ENCODE measurements at regions not wholly inside any gene's neighbourhood (a gene's known extent, or its start where the extent isn't known, plus 50 kb on each side); places are given as distances from the start of the nearest gene placed in this dataset.

- TF ChIP-seq HBP1 (CRISPR knock-in tag; IDR thresholded peaks at IDR 0.05; ENCODE audit: low read depth) (peak; percentile 80; the same call in 1 of the 2 replicates), ZHX2 (IDR thresholded peaks at IDR 0.05; ENCODE audit: low read depth) (no peak), ZHX2 (CRISPR knock-in tag; IDR thresholded peaks at IDR 0.05; ENCODE audit: borderline replicate concordance) (no peak), SP1 (IDR thresholded peaks at IDR 0.05) (no peak), SP1 (CRISPR knock-in tag; IDR thresholded peaks at IDR 0.05) (peak; percentile 32; the same call in 1 of the 2 replicates), ZNF652 (CRISPR knock-in tag; IDR thresholded peaks at IDR 0.05; ENCODE audit: borderline replicate concordance, low read depth) (no peak), BATF2 (CRISPR knock-in tag; IDR thresholded peaks at IDR 0.05) (no peak), ZNF124 (CRISPR knock-in tag; IDR thresholded peaks at IDR 0.05) (no peak), LRRFIP1 (CRISPR knock-in tag; conservative IDR thresholded peaks at IDR 0.05) (no peak), ZNF121 (CRISPR knock-in tag; IDR thresholded peaks at IDR 0.05) (peak; percentile 55), SNRNP70 (IDR thresholded peaks at IDR 0.05; ENCODE audit: low read depth, low read length) (no peak), ZNF761 (CRISPR knock-in tag; conservative IDR thresholded peaks at IDR 0.05) (peak; percentile 79; the same call in 1 of the 2 replicates), CC2D1A (CRISPR knock-in tag; IDR thresholded peaks at IDR 0.05) (no peak), ZNF766 (CRISPR knock-in tag; IDR thresholded peaks at IDR 0.05; ENCODE audit: borderline replicate concordance) (no peak), MXD4 (CRISPR knock-in tag; IDR thresholded peaks at IDR 0.05) (0 out of 2 replicates have a peak, but pooled peaks have one; percentile 41), ZNF20 (CRISPR knock-in tag; IDR thresholded peaks at IDR 0.05) (no peak), ZNF746 (CRISPR knock-in tag; IDR thresholded peaks at IDR 0.05) (peak; percentile 95)
Observed at GRCh38 chr16:85515830-85516397, 97.2 kb upstream of the GSE1 start (continued).
